Smooth muscle cell (in vitro differentiated cells): ENCODE measurements at regions not wholly inside any gene's neighbourhood (a gene's known extent, or its start where the extent isn't known, plus 50 kb on each side); places are given as distances from the start of the nearest gene placed in this dataset.

Source experiments
- DNase-seq: peaks from one replicate; lab custom pipeline; 2025; ENCODE audit not compliant: unreplicated experiment; lab: John Stamatoyannopoulos, UW
- H2AFZ ChIP-seq: fragments of 200-600 bp; sonication (generic); 2 replicates; pipeline ENCODE4 v1.6.0; 2016; ENCODE audit warnings: antibody characterized with exemption, low read depth, mild to moderate bottlenecking
- H3F3A ChIP-seq: fragments of 200-600 bp; sonication (generic); 2 replicates; pipeline ENCODE4 v1.6.0; 2017; ENCODE audit warnings: antibody characterized with exemption, low read depth
- H3K27ac ChIP-seq: fragments of 200-600 bp; sonication (generic); 2 replicates; pipeline ENCODE4 v1.5.1; 2016; ENCODE audit warnings: low read depth, mild to moderate bottlenecking
- H3K27me3 ChIP-seq: fragments of 200-600 bp; sonication (generic); 2 replicates; pipeline ENCODE4 v1.6.1; 2016; ENCODE audit warnings: low read depth, mild to moderate bottlenecking
- H3K36me3 ChIP-seq: fragments of 200-600 bp; sonication (generic); 2 replicates; pipeline ENCODE4 v1.5.1; 2016; ENCODE audit warnings: low read depth
- H3K4me1 ChIP-seq: fragments of 200-600 bp; sonication (generic); 2 replicates; pipeline ENCODE4 v1.5.1; 2016; ENCODE audit warnings: low read depth
- H3K4me2 ChIP-seq: fragments of 200-600 bp; sonication (generic); 2 replicates; pipeline ENCODE4 v1.6.0; 2016; ENCODE audit warnings: mild to moderate bottlenecking
- H3K4me3 ChIP-seq: fragments of 200-600 bp; sonication (generic); 2 replicates; pipeline ENCODE4 v1.5.1; 2016; ENCODE audit warnings: mild to moderate bottlenecking
- H3K79me2 ChIP-seq: fragments of 200-600 bp; sonication (generic); 2 replicates; pipeline ENCODE4 v1.6.0; 2016; ENCODE audit warnings: low read depth, mild to moderate bottlenecking
- H3K9ac ChIP-seq: fragments of 200-600 bp; sonication (generic); 2 replicates; pipeline ENCODE4 v1.6.0; 2016; ENCODE audit warnings: low read depth
- H3K9me3 ChIP-seq: fragments of 200-600 bp; sonication (generic); replicated peaks from 2 replicates; pipeline ENCODE4 v1.5.1; 2016; ENCODE audit warnings: low read depth
- H4K20me1 ChIP-seq: fragments of 200-600 bp; sonication (generic); 2 replicates; pipeline ENCODE4 v1.6.0; 2016; ENCODE audit warnings: low read depth
- WGBS: methylation state at CpG from one replicate; pipeline ENCODE4 v1.1.7; 2016; ENCODE audit warnings: low lambda C conversion rate; 5-methylcytosine and 5-hydroxymethylcytosine counted together
- TF ChIP-seq, protein P1 (sequence below): fragments of 200-600 bp; sonication (generic); IDR thresholded peaks from 2 replicates; pipeline ENCODE4 v1.5.1; 2017; ENCODE audit warnings: borderline replicate concordance, mild to moderate bottlenecking, antibody characterized with exemption; ENCODE audit not compliant: insufficient read depth, poor library complexity, severe bottlenecking

DNA sequence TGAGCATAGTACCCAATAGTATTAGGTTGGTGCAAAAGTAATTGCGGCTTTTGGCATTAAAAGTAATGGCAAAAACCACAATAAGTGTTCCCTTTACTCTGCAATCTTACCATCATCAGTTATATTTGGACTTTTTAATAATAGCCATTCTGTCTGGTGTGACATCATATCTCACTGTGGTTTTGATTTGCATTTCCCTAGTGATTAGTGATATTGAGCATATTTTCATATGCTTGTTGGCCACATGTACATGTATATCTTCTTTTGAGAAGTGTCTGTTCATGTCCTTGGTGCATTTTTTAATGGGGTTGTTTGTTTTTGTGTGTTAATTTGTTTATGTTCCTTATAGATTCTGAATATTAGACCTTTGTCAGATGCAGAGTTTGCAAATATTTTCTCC lies 289.9 kb downstream of the FAM170A start:
- Histone ChIP-seq H3K9ac (no peak overlapping the region), H4K20me1 (no peaks in the 10 kb centered on the region), H3K4me2 (no peak overlapping the region), H3F3A (no peaks in the 10 kb centered on the region), H2AFZ (no peak overlapping the region), H3K27me3 (no peaks in the 10 kb centered on the region), H3K79me2 (no peaks in the 10 kb centered on the region), H3K9me3 (no peaks in the 10 kb centered on the region), H3K27ac (no peak overlapping the region), H3K4me3 (no peak overlapping the region), H3K36me3 (no peaks in the 10 kb centered on the region), H3K4me1 (no peaks in the 10 kb centered on the region)
- TF ChIP-seq, protein P1, sequence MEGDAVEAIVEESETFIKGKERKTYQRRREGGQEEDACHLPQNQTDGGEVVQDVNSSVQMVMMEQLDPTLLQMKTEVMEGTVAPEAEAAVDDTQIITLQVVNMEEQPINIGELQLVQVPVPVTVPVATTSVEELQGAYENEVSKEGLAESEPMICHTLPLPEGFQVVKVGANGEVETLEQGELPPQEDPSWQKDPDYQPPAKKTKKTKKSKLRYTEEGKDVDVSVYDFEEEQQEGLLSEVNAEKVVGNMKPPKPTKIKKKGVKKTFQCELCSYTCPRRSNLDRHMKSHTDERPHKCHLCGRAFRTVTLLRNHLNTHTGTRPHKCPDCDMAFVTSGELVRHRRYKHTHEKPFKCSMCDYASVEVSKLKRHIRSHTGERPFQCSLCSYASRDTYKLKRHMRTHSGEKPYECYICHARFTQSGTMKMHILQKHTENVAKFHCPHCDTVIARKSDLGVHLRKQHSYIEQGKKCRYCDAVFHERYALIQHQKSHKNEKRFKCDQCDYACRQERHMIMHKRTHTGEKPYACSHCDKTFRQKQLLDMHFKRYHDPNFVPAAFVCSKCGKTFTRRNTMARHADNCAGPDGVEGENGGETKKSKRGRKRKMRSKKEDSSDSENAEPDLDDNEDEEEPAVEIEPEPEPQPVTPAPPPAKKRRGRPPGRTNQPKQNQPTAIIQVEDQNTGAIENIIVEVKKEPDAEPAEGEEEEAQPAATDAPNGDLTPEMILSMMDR, result no peak
- 95% methylated on average over 1 of the region's 1 CpG for WGBS
- DNase-seq, result no peak

DNA sequence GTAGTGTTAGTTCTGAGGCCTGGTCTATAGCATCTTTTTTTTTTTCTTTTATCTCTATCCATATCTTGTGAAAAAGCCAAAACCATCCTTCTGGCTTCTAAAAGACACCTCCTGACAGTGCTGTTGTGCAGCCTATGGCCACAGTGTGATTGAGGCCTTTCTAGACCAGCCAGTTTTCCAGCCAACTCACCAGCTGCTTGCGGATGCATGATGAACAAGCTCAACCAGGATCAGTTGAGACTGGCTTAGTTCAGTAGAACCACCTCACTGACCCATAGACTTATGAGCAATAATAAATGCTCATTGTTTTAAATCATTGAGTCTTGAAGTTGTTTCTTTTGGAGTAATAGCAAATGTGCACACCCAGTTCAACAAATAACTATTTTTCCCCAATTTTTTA lies 296.9 kb downstream of the FAM170A start:
- WGBS, result 82% methylated on average over 1 of the region's 1 CpG

DNA sequence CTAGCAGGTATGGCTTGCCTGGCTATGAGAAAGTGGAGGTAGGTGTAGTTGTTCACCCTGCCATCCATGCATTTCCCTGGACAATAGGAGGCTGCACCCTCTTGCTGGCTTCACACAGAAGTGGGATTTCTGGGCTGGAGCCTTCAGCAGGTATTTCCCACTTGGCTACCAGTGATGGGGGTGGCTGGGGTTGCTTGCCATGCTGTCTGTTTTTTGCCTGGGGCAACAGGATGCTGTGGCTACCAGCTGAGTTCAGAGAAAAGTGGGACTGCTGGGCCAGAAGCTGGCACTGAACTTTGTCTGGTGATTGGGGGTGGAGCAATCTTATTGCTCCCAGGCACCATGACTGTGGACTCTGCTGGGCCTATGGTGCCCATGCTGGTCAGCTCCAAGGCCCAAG lies 299.6 kb downstream of the FAM170A start:
- Histone ChIP-seq H4K20me1 (no peaks in the 10 kb centered on the region), H3K9ac (no peak overlapping the region), H3F3A (no peaks in the 10 kb centered on the region), H3K36me3 (no peaks in the 10 kb centered on the region), H3K79me2 (no peaks in the 10 kb centered on the region), H3K4me1 (no peaks in the 10 kb centered on the region), H3K4me3 (no peak overlapping the region), H3K27ac (no peak overlapping the region), H2AFZ (no peak overlapping the region), H3K4me2 (no peak overlapping the region), H3K27me3 (no peaks in the 10 kb centered on the region), H3K9me3 (no peaks in the 10 kb centered on the region)
- no peak for DNase-seq
- TF ChIP-seq, protein P1, result no peak

More for the DNA sequence above, 296.9 kb downstream of the FAM170A start:
- no peaks in the 10 kb centered on the region for H4K20me1 ChIP-seq
- H3K79me2 ChIP-seq, result no peaks in the 10 kb centered on the region
- H3K27ac ChIP-seq, result no peak overlapping the region
- no peaks in the 10 kb centered on the region for H3K27me3 ChIP-seq
- H3K4me3 ChIP-seq, result no peak overlapping the region
- no peak overlapping the region for H2AFZ ChIP-seq
- no peak for DNase-seq
- TF ChIP-seq, protein P1, result no peak
- H3K9me3 ChIP-seq, result no peaks in the 10 kb centered on the region
- H3K9ac ChIP-seq, result no peak overlapping the region
- H3K36me3 ChIP-seq, result no peaks in the 10 kb centered on the region
- H3K4me2 ChIP-seq, result no peak overlapping the region
- no peaks in the 10 kb centered on the region for H3K4me1 ChIP-seq
- H3F3A ChIP-seq, result no peaks in the 10 kb centered on the region

DNA sequence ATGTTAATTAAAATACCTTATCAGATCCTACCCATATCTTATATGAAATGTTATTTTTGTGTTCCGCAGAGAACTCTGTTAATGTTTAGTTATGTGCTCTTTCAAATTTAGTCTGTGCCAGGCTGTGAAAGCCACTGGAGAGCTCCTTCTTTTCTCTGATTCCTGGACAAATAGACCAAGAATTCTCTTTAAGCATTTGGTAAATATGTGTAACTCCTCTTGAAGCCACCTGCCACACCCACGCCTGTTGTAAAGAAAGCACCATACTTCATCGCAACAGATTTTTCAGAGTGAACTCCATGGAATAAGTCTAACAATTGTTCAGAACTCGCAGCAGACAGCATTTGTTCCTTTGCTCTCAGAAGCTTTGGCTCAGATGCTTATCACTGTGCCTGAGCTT lies 301.1 kb downstream of the FAM170A start:
- TF ChIP-seq, protein P1, result no peak
- DNase-seq, result no peak
- Histone ChIP-seq H3K36me3 (no peaks in the 10 kb centered on the region), H3K4me3 (no peak overlapping the region), H4K20me1 (no peaks in the 10 kb centered on the region), H3K27me3 (no peaks in the 10 kb centered on the region), H3K4me2 (no peak overlapping the region), H3K4me1 (no peaks in the 10 kb centered on the region), H3F3A (no peaks in the 10 kb centered on the region), H3K9me3 (peaks cover 4% of the 10 kb centered on the region), H3K79me2 (no peaks in the 10 kb centered on the region), H3K9ac (no peak overlapping the region), H3K27ac (no peak overlapping the region), H2AFZ (no peak overlapping the region)
- WGBS, result 93% methylated on average over 4 of the region's 4 CpGs
